ENCODE measurements at regions not wholly inside any gene's neighbourhood (a gene's known extent, or its start where the extent isn't known, plus 50 kb on each side); places are given as distances from the start of the nearest gene placed in this dataset.
A peak's percentile ranks its signal among the peaks of the same experiment; 100 is the strongest.
"Not testable (repeated sequence)": the region's sequence is repeated elsewhere in the genome, so short reads cannot be mapped to it uniquely, and the experiment has no call there.

DNA sequence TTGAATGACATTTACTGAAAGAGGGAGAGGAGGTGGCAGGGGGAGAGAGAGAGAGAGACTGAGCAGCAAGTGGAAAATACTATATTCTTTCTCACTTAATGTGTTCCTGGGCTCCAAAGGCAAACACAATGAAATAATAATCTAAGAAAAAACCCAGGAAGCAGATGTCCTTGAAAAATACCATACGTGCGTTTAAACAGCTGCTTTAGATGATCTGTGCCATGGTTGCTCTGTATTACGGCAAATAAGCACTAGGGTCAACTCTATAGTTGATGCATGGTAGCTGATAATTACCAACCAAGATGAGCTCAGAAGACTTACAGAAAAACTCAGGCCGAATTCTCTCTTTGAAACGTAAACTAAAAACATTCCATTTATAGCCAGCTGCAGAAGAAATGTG is 410.3 kb upstream of the TBL1XR1 start:
- no peak for DNase-seq

DNA sequence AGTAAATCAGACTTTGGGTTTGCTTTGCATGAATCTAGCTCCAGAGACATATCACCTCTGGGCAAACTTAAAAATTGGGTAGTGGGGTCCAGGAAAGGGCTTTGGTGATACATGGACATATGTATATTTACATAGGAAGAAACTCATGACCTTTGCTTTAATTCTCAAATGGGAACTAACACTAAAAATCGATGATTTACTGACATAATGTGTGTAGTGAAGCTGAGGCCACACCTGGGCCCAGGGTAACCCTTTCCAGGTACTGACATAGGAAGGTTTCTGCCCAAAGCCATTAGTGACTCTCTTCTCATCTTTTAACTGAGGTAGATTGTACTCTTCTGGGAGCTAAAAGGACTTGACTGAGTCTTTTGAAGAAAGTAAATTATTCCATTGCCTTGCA is 411.2 kb upstream of the TBL1XR1 start:
- no peak for DNase-seq

DNA sequence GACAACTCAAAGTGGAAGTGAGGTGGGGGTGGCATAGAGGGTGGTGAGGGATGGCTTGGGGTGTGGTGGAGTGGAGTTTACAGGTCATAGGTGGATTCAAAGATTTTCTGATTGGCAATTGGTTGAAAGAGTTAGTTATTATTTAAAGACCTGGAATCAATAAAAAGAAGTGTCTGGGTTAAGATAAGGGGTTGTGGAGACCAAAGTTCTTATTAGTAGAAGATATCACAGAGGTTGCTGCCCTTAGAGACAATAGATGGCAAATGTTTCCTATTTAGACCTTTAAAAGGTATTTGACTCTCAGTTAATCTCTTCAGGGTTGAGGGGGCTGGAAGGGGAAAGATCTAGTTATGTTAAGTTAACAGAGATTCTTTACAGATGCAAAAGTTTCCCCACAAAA is 412.3 kb upstream of the TBL1XR1 start:
- no peak for DNase-seq

DNA sequence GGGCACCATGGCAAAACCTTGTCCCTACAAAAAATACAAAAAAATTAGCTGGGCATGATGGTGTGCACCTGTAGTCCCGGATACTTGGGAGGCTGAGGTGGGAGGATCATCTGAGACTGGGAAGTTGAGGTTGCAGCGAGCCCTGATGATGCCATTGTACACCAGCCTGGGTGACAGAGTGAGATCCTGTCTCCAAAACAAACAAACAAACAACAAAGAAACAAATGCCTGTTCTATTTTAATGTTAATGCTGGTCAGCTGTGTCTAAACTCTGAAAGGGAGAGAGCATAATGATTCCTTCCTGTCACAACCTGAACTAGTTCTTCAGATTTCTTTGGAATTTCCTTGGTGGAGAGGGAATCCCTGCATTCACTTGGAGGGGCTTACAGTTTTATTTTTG is 413.0 kb upstream of the TBL1XR1 start:
- DNase-seq: peak in 1 of 2 donors; percentile 19

DNA sequence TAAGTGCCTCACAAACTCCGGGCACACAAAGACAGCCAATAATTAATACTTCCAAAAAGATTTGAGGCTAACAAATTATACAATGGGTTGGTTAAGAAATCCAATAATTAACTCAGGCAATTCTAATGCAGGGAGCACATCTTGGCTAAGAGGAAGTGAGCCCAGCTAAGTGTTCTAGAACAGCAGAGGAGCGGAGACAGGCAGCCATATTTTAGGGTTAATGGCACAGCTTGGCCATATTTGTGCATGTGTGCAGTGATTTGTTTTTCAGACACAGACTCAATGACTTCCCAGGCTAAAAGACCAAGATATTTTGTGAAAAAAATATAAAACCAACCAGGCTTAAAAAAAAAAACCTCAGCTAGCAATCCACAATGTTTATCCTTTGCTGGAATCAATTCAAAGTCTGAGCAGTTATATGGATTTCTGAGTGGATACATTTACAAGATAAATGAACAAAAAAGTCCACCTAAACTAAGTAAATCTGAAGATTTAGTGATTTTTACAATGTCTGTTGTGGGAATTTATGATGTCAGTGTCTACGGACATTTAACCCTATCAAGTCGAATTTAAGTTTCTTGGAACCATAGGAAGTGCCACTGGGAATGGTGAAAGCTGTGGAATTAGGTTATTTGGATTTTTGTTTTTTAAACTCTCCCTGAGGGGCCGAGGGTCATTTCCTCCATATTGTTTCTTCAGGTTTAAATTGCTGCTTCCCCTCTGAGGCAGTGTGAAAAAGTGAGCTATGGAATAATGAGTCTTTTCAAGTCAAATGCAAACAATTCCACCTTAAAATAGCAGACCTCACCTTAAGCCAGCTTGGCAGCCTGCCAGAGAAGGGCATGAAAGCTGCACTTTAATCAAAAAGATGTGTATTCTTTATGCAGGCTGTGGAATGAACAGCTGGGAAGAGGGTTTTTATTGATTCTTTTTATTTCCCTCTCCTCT is 413.7 kb upstream of the TBL1XR1 start:
- DNase-seq: no peak

DNA sequence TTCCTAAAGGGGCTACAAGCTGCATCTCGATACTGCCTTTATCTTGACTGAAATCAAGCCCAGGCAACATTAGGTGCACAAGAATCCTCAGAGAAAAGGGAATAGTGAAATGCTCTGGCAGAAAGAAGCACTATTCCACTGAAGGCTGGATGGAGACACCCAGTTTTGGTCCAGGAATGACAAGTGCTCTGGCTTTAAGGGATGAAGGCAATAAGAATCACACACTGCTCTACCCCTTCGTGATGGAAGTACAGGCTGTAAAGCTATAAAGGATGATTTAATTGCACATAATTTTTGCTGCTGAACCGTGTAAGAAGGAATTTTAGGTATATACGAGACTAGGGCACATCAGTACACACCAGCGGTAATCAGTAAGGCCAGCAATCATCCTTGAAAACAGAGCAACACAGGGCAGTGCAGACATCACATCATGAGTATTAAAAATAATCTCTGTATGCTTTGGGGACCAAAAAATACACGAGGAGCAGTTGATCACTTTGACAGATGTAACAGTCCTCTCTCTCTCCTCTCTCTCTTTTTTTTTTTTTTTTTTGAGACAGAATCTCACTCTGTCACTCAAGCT is 414.6 kb upstream of the TBL1XR1 start:
- no peak for DNase-seq

DNA sequence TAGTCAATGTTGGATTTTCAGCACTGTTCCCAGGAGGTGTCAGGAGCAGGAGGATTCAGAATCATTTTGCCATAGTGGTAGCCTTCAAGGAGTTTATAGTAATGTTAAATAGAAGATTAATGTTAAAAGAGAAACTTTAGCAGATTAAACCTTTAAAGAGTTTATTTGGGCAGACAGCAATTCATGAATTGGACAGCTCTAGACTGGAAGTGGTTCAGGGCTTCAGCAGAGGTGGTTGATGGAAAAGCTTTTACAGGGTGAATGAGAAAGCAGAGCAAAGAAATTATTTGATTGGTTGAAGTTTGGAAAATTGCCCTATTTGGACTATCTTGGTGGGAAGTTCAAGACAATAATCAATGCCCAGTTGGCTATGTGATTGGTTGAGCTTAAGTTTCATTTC is 416.6 kb upstream of the TBL1XR1 start:
- DNase-seq: no peak

DNA sequence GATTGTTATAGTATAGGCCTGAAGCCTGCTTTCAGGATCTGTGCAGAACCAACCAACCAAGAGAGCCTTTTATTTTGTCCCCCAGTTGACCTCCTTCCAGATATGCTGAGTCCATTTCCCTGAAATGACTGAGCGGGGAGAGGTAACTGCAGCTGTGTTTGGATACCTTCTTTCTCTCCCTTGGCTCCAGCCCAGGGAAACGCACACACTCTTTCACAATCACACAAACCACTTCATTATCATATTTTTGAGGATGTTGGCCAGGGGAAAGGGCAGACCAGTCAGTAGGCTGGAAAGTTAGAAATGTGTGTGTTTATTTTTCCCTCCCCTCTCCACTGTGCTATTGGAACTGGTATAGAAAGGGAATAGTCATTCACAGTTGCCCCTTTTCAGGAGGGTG is 417.7 kb upstream of the TBL1XR1 start:
- peak; percentile 69 to 86 for DNase-seq

DNA sequence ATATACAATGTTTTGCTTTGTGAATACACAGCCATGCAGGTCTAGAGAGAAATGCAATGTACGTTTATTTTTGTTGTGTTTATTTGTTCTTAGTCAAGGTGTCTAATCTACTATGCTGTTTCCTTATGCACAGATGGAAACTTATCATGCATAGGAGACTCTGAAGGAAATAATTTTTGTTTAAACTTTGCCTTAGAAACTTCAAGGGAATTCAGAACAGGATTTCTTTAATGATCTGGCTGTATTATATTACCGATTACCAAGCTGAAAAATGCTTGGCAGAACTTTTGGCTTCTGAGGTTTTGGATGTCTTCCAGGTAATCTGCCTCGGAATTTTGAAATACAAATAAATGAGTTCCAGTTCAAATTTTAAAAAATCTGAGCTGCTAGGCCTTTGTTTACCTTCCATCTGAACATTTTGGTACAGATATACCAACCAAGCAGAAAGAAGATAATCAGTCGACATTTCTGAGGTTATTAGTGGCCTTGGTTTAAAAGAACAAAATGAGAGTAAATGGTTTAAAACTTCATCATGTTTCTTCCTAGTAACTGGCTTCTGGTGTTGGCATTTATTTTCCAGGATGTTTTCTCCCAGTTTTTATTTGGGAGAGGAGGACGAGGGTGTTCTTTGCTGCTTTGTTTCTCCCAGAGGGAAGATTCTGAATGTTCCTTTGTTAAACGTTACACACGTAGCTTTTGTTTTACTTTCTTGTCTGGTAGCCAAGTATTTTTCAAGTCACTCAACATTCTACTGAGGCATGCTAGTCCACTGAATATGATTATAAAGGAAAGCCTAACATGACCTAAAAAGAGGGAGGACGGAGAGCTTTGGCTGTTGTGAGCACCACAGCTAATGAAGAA is 421.8 kb upstream of the TBL1XR1 start:
- no peak for DNase-seq

DNA sequence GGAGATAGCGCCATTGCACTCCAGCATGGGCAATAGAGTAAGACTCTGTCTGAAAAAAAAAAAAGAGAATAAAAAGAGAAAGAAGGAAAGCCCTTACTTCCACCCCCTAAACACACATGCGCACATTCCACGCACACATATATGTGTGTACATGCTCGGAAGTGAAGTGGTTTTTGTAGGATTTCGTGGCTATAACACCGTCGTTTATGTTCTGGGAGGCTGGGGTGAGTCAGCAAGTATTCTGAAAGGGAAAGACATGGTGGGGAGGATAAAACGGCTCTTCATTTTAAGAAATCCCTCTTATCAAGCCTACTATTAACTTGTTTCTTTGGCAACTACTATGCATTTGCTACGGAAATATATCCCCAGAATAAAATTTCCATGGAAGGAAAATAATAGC is 422.8 kb upstream of the TBL1XR1 start:
- DNase-seq: no peak

DNA sequence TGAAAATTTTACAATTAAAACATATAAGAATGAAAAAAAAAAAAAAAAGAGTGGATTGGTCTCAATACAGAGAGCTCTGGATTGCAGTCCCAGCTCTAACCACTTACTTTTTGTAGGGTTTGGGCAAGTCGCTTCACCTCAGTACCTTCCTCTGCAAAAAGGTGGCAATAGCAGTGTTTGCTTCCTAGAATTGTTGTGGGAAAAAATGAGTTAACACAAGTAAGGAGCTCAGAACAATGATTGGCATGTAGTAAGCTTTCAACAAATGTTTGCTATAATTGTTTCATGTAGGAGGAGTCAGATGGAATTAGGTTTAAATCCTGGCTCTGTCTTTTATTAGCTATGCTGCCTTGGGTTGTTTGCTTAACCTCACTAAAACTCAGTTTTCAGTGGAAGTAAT is 425.2 kb upstream of the TBL1XR1 start:
- no peak for DNase-seq

DNA sequence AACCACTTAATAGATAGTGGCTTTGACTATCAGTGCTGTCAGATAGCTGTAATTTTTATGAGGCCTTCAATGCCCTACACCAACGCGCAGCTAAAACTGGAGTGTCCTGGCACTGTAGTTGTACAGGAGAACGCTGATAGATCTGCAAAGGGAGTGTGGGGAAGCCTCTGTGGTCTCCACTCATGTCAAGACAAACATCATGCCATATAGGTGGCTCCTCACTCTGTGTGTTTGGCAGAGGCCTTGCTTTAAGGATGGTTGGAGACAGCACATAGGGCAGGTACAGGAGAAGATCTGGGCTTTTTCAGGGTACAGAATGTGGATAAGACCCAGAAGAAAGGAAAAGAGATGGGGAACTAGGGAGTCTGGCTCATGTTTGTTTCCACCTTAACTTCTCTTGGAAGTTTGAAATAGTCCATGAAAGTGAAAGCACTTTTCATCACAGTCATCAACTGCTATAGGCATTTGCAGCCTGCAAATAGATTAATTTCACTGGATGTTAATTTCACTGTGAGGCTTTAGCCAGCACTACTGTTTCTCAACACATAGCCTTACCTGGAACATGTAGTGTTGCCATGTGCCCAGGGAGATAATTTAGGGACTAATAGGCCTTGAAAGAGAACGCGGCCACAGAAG is 425.8 kb upstream of the TBL1XR1 start:
- no peak for DNase-seq

DNA sequence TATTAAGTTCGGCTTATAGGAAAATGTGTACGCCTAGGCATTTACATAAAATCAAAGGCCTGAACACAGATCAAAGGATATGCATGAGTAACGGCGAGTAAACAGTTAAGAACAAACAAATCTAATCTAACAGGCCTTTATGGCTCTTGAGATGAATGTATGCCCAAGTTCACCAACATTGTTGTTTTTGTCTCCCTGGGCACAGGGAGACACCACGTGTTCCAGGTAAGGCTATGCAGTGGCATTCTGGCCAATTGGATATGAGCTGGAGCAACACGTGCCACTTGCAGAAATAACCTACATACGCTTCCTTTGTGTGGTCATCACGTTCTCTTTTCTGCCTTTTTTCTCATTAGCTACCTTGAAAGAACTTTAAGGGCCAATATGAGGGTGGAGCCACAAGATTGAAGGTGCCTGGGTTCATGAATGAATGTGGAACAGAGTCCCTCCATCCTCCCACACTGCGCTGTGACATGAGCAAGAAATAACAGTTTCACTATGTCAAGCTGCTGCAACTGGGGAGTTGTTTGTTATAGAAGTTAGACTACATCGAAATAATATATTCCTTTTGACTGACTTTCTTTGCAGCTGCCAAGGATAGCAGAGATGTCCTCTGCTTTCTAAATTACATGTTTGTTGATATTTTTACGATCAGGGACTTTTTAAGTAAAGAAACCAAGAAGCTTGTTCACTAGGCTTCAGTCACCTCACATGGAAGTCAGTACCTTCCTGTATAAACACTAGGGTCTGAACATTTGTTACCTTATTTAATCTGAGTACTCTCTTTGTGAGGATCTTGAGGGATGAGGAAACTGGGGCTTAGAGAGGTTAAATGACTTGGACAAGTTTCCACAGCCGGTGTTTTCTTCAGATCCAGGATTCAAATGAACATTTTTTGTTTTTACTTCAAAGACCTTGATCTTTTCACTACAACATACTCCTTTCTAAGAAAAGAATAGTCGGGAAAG is 427.5 kb upstream of the TBL1XR1 start:
- no peak for DNase-seq

DNA sequence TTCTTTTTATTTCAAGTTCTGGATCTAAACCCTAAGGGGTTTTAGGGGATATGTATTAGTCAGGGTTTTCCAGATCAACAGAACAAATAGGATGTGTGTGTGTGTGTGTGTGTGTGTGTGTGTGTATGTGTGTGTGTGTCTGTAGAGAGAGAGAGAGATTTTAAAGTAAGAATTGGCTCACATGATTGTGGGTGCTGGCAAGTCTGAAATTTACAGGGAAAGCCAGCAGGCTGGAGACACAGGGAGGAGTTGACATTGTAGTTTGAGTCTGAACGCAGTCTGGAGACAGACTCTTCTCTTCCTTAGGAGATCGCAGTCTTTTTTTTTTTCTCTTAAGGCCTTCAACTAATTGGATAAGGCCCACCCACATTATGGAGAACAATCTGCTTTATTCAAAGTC is 428.8 kb upstream of the TBL1XR1 start:
- DNase-seq: no peak

DNA sequence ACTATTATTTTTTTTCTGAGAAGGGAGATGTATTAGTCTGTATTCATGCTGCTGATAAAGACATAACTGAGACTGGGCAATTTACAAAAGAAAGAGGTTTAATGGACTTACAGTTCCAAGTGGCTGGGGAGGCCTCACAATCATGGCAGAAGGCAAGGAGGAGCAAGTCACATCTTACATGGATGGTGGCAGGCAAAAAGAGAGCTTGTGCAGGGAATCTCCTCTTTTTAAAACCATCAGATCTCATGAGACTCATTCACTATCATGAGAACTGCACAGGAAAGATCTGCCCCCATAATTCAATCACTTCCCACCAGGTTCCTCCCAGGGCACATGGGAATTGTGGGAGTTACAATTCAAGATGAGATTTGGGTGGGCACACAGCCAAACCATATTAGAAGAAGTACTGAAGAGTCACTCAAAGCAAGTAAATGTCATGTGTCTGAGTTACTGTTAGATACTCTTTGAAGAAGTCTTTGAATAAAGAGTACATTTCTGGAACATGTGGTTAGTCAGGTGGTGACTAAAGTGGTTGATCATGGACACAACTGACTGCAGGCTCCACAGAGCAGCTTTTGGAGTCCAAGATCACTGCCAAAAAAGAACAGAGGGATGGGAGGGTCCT is 430.9 kb upstream of the TBL1XR1 start:
- DNase-seq: peak; percentile 31 to 40

DNA sequence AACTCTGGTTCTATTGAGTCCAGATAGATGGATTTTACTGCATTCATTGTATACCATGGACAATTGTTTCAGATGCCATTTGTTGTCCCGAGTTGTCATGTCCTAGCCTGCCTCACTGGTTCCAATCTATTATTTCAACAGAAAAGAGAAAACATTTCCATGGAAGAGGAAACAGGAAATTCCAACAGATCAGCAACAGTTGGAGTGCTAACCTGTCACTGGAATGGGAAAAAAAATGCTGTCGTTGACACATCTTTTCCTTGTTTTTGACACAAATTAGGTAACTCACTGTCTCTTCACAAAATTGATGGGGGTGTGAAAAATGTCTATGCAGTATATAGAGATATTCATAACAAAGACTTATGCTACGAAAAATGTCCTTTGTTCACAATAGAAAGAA is 432.0 kb upstream of the TBL1XR1 start:
- DNase-seq: no peak

DNA sequence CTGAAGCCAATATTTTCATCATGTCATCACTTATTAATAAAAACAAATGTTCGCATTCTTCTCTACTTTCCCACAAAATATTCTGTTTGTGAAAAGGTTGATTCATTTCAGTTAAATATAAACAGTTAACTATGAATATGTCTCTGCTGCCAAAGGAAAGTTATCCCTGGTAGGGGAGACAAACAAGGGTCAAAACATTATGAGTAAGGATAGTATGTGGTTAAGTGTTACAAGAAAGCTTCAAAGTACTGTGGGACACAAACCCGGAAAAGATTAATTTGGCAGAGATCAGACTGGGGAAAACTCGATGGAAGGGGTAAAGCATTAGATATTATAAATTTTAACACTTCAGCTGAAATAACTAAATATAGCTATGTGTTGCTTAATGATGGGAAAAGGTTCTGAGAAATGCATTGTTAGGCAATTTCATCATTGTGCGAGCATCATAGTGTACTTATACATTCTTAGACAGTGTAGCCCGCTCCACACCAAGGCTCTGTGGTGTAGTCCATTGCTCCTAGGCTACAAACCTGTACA is 436.5 kb upstream of the TBL1XR1 start:
- DNase-seq: no peak

DNA sequence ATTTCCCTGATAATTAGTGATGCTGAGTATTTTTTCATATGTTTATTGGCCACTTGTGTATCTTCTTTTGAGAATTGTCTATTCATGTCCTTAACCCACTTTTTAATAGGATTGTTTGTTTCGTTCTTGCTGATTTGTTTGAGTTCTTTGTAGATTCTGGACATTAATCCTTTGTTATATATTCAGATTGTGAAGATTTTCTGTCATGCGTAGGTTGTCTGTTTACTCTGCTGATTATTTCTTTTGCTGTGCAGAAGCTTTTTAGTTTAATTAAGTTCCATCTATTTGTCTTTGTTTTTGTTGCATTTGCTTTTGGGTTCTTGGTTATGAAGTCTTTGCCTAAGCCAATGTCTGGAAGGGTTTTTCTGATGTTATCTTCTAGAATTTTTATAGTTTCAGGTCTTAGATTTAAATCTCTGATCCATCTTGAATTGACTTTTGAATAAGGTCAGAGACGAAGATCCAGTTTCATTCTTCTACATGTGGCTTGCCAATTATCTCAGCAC is 438.4 kb upstream of the TBL1XR1 start:
- DNase-seq: not testable (repeated sequence)

DNA sequence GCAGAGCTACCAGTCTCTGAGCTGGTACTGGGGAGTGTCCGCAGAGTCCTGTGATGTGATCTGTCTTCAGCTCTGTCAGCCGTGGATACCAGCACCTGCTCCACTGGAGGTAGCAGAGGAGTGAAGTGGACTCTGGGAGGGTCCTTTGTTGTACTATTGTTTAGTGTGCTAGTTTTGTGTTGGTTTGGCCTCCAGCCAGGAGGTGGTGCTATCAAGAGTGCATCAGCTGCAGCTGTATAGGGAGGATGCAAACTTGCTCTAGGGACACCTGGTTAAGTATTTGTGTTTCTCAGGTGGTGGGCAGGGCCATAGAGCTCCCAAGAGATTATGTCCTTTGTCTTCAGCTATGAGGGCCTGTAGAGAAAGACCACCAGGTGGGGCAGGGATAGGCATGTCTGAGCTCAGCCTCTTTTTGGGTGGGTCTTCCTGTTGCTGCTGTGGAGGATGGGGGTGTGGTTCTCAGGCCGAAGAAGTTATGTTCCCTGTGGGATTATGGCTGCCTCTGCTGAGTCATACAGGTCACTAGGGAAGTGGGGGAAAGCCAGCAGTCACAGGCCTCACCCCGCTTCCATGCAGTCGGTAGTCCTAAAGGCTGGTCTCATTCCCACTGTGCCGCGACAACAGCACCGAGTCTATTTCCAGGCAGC is 443.2 kb upstream of the TBL1XR1 start:
- no peak for DNase-seq

DNA sequence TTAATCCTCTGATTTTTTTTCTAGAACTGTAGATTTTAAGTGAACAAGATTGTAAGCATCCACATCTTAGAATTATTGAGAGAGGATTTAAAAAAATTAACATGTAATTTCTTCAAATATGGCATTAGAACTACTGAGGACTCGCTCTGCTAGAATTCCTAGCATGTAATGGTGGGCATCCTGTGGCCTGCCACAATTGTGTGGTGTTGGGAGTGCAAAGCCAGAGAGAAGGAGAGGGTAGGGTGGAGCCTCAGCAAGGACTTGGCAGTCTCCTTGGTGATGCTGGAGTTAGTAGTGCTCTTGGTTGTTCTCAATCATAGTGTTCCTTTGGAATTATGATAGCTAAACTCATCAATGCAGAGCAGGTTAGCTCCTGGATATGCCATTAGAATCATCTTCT is 443.9 kb upstream of the TBL1XR1 start:
- DNase-seq: no peak

All from inflammatory macrophage (primary cell).